Hepatocyte (in vitro differentiated cells): ENCODE measurements at regions not wholly inside any gene's neighbourhood (a gene's known extent, or its start where the extent isn't known, plus 50 kb on each side); places are given as distances from the start of the nearest gene placed in this dataset.
"Not testable (repeated sequence)": the region's sequence is repeated elsewhere in the genome, so short reads cannot be mapped to it uniquely, and the experiment has no call there.

Experiments used
- DNase-seq: peaks from one replicate; pipeline ENCODE4 v3.0.0-alpha.2; 2016; ENCODE audit warnings: low spot score
- H2AFZ ChIP-seq: fragments of 200-600 bp; sonication (generic); 2 replicates; pipeline ENCODE4 v1.6.0; 2016; ENCODE audit warnings: antibody characterized with exemption, mild to moderate bottlenecking
- H3K27ac ChIP-seq: fragments of 200-600 bp; sonication (generic); 2 replicates; pipeline ENCODE4 v1.5.1; 2016; ENCODE audit warnings: mild to moderate bottlenecking
- H3K27me3 ChIP-seq: fragments of 200-600 bp; sonication (generic); 2 replicates; pipeline ENCODE4 v1.6.1; 2016
- H3K36me3 ChIP-seq: fragments of 200-600 bp; sonication (generic); replicated peaks from 2 replicates; pipeline ENCODE4 v1.5.1; 2016; ENCODE audit warnings: low read depth; ENCODE audit not compliant: insufficient read depth
- H3K4me1 ChIP-seq: fragments of 200-600 bp; sonication (generic); 2 replicates; pipeline ENCODE4 v1.5.1; 2016; ENCODE audit warnings: mild to moderate bottlenecking, moderate library complexity; ENCODE audit not compliant: insufficient read depth
- H3K4me2 ChIP-seq: fragments of 200-600 bp; sonication (generic); 2 replicates; pipeline ENCODE4 v1.6.0; 2016
- H3K4me3 ChIP-seq: fragments of 200-600 bp; sonication (generic); 2 replicates; pipeline ENCODE4 v1.5.1; 2016; ENCODE audit warnings: mild to moderate bottlenecking
- H3K79me2 ChIP-seq: fragments of 200-600 bp; sonication (generic); 2 replicates; pipeline ENCODE4 v1.6.0; 2017; ENCODE audit warnings: mild to moderate bottlenecking
- H3K9me2 ChIP-seq: fragments of 200-600 bp; sonication (generic); replicated peaks from 2 replicates; pipeline ENCODE4 v1.6.0; 2017; ENCODE audit warnings: mild to moderate bottlenecking; ENCODE audit not compliant: insufficient read depth
- H3K9me3 ChIP-seq: fragments of 200-600 bp; sonication (generic); 2 replicates; pipeline ENCODE4 v1.5.1; 2016; ENCODE audit warnings: low read depth, mild to moderate bottlenecking
- H4K20me1 ChIP-seq: fragments of 200-600 bp; sonication (generic); 2 replicates; pipeline ENCODE4 v1.6.0; 2016; ENCODE audit warnings: mild to moderate bottlenecking; ENCODE audit not compliant: insufficient read depth, poor library complexity, severe bottlenecking
- CTCF ChIP-seq: fragments of 200-600 bp; sonication (generic); IDR thresholded peaks from 2 replicates; pipeline ENCODE4 v1.5.1; 2016; ENCODE audit warnings: antibody characterized with exemption, mild to moderate bottlenecking; ENCODE audit not compliant: poor library complexity
- EZH2 ChIP-seq: fragments of 200-600 bp; sonication (generic); IDR thresholded peaks from 2 replicates; pipeline ENCODE4 v1.6.1; 2016; ENCODE audit warnings: antibody characterized with exemption, mild to moderate bottlenecking, borderline replicate concordance
- EZH2phosphoT487 ChIP-seq: fragments of 200-600 bp; sonication (generic); IDR thresholded peaks from one replicate; pipeline ENCODE4 v1.6.1; 2018; ENCODE audit warnings: antibody characterized with exemption, mild to moderate bottlenecking, low read depth, moderate library complexity; ENCODE audit not compliant: unreplicated experiment, severe bottlenecking
- WGBS: methylation state at CpG from one replicate; pipeline ENCODE4 v1.1.6; 2016; ENCODE audit warnings: low lambda C conversion rate; ENCODE audit errors: missing lambda C conversion rate; 5-methylcytosine and 5-hydroxymethylcytosine counted together

GRCh38 chr1:208476846-208477170 lies 232.6 kb upstream of the PLXNA2 start:
- no peaks in the 10 kb centered on the region for H3K27me3 ChIP-seq
- TF ChIP-seq EZH2 (no peak), CTCF (no peak), EZH2phosphoT487 (no peak)
- H3K27ac ChIP-seq: peak overlapping the region; percentile 32
- H3K4me3 ChIP-seq: no peak overlapping the region
- no peaks in the 10 kb centered on the region for H4K20me1 ChIP-seq
- H3K4me1 ChIP-seq: peaks cover 20% of the 10 kb centered on the region
- H3K9me2 ChIP-seq: no peaks in the 10 kb centered on the region
- no peak for DNase-seq
- no peak overlapping the region for H3K4me2 ChIP-seq
- H3K79me2 ChIP-seq: no peaks in the 10 kb centered on the region
- H3K9me3 ChIP-seq: no peaks in the 10 kb centered on the region
- WGBS: 69% methylated on average over 2 of the region's 2 CpGs
- H2AFZ ChIP-seq: no peak overlapping the region
- no peaks in the 10 kb centered on the region for H3K36me3 ChIP-seq

- 29% methylated on average over 7 of the region's 7 CpGs for WGBS
Observed at GRCh38 chr1:208479435-208479834, 235.3 kb upstream of the PLXNA2 start.

GRCh38 chr1:208485512-208485911 lies 241.3 kb upstream of the PLXNA2 start:
- no peaks in the 10 kb centered on the region for H3K4me1 ChIP-seq
- no peak for DNase-seq
- TF ChIP-seq EZH2: no peak
- no peak for TF ChIP-seq EZH2phosphoT487
- no peak for TF ChIP-seq CTCF
- H3K9me2 ChIP-seq: no peaks in the 10 kb centered on the region
- no peak overlapping the region for H3K4me3 ChIP-seq
- H3K9me3 ChIP-seq: no peaks in the 10 kb centered on the region
- no peak overlapping the region for H2AFZ ChIP-seq
- H3K27ac ChIP-seq: no peak overlapping the region
- no peaks in the 10 kb centered on the region for H3K36me3 ChIP-seq
- WGBS: 84% methylated on average over 3 of the region's 3 CpGs
- H3K4me2 ChIP-seq: no peak overlapping the region
- no peaks in the 10 kb centered on the region for H4K20me1 ChIP-seq
- no peaks in the 10 kb centered on the region for H3K79me2 ChIP-seq
- H3K27me3 ChIP-seq: no peaks in the 10 kb centered on the region

More at GRCh38 chr1:208479435-208479834, 235.3 kb upstream of the PLXNA2 start:
- no peak overlapping the region for H3K4me3 ChIP-seq
- no peak for DNase-seq
- H3K27me3 ChIP-seq: no peaks in the 10 kb centered on the region
- peaks cover 20% of the 10 kb centered on the region for H3K4me1 ChIP-seq
- no peak overlapping the region for H3K27ac ChIP-seq
- TF ChIP-seq EZH2: no peak
- TF ChIP-seq EZH2phosphoT487: no peak
- TF ChIP-seq CTCF: no peak
- H3K36me3 ChIP-seq: no peaks in the 10 kb centered on the region
- H3K79me2 ChIP-seq: no peaks in the 10 kb centered on the region
- no peak overlapping the region for H2AFZ ChIP-seq
- no peaks in the 10 kb centered on the region for H3K9me3 ChIP-seq
- no peak overlapping the region for H3K4me2 ChIP-seq
- no peaks in the 10 kb centered on the region for H4K20me1 ChIP-seq
- no peaks in the 10 kb centered on the region for H3K9me2 ChIP-seq

- no peaks in the 10 kb centered on the region for H3K4me1 ChIP-seq
- no peak for TF ChIP-seq EZH2phosphoT487
- DNase-seq: no peak
- no peak overlapping the region for H2AFZ ChIP-seq
- H3K27me3 ChIP-seq: no peaks in the 10 kb centered on the region
- H3K4me3 ChIP-seq: no peak overlapping the region
- H4K20me1 ChIP-seq: no peaks in the 10 kb centered on the region
- no peaks in the 10 kb centered on the region for H3K79me2 ChIP-seq
- H3K36me3 ChIP-seq: no peaks in the 10 kb centered on the region
- H3K4me2 ChIP-seq: no peak overlapping the region
- no peaks in the 10 kb centered on the region for H3K9me3 ChIP-seq
- H3K27ac ChIP-seq: no peak overlapping the region
- H3K9me2 ChIP-seq: no peaks in the 10 kb centered on the region
Observed at GRCh38 chr1:208486677-208487076, 242.5 kb upstream of the PLXNA2 start.

- not testable (repeated sequence) for DNase-seq, H3K36me3 ChIP-seq, H3K27ac ChIP-seq, H3K27me3 ChIP-seq, H2AFZ ChIP-seq, H4K20me1 ChIP-seq, H3K9me3 ChIP-seq, H3K4me1 ChIP-seq, H3K4me2 ChIP-seq, H3K9me2 ChIP-seq, H3K79me2 ChIP-seq, H3K4me3 ChIP-seq
- 93% methylated on average over 31 of the region's 36 CpGs for WGBS
Observed at GRCh38 chr1:208488432-208488831, 244.2 kb upstream of the PLXNA2 start.
